OCI-LY3 (cell line): ENCODE measurements at regions not wholly inside any gene's neighbourhood (a gene's known extent, or its start where the extent isn't known, plus 50 kb on each side); places are given as distances from the start of the nearest gene placed in this dataset.
"Not testable (repeated sequence)": the region's sequence is repeated elsewhere in the genome, so short reads cannot be mapped to it uniquely, and the experiment has no call there.

Experiments used
- CTCF ChIP-seq: fragments of 200-600, 300-600 bp; sonication (generic); IDR thresholded peaks from 2 replicates; pipeline ENCODE4 v1.5.1; 2014; ENCODE audit warnings: antibody characterized with exemption, low read length, low read depth
- EZH2phosphoT487 ChIP-seq: fragments of 200-600 bp; shearing (Covaris generic); IDR thresholded peaks from 2 replicates; pipeline ENCODE4 v1.6.1; 2018; ENCODE audit warnings: antibody characterized with exemption, mixed run types, low read depth

DNA sequence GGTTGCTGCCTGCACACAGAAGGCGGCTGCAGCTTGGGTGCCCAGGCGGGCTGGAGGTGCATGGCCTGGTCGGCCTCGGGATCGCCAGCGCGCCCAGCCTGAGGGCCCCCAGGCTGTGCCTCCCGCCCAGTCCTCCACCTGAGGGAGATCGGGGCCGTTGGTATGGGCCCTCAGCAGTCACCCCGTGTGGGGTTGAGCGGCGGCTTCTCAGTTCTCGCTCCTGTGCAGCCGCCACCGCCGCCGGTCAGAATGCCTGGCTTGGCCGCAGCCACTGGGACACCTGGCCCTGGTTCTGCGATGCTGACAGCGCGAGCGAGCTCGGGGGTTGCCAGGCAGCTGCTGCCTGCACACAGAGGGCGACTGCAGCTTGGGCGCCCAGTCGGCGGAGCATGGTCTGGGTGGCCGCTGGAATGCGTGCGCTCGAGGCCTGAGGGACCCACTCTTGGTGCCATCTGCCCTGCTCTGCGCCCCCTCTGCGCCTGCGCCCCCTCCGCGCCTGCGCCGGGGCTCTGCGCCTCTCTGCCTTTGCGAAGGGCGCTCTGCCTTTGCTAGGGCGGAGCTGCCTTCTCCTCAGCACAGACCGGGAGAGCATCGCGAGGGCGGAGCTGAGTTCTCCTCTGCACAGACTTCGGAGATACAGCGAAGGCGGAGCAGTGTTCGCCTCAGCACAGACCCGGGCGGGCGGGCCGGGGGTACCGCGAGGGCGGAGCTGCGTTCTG, 84.6 kb upstream of the ZNG1F start:
- not testable (repeated sequence) for TF ChIP-seq CTCF, EZH2phosphoT487
